ENCODE measurements at regions not wholly inside any gene's neighbourhood (a gene's known extent, or its start where the extent isn't known, plus 50 kb on each side); places are given as distances from the start of the nearest gene placed in this dataset.
"Not testable (repeated sequence)": the region's sequence is repeated elsewhere in the genome, so short reads cannot be mapped to it uniquely, and the experiment has no call there.

- DNase-seq = no peak
Observed at GRCh38 chr2:185667452-185667851, 71.2 kb upstream of the FSIP2 start.

- no peak for DNase-seq
Observed at GRCh38 chr2:185668710-185669109, 69.9 kb upstream of the FSIP2 start.

- no peak for DNase-seq
Observed at GRCh38 chr2:185674232-185674631, 64.4 kb upstream of the FSIP2 start.

GRCh38 chr2:185676316-185676715 is 62.3 kb upstream of the FSIP2 start:
- DNase-seq = no peak

- DNase-seq = not testable (repeated sequence)
Observed at GRCh38 chr2:185687001-185687400, 51.6 kb upstream of the FSIP2 start.

GRCh38 chr2:185687967-185688366 is 50.6 kb upstream of the FSIP2 start:
- DNase-seq = no peak
